ENCODE measurements at regions not wholly inside any gene's neighbourhood (a gene's known extent, or its start where the extent isn't known, plus 50 kb on each side); places are given as distances from the start of the nearest gene placed in this dataset.

GRCh38 chr10:111392159-111392558 is 315.3 kb downstream of the ADRA2A start:
- WGBS, 3 donors = 17 to 30% (median 26%) methylated on average over 2 of the region's 2 CpGs
- peaks cover 3% of the 10 kb centered on the region for H3K4me1 ChIP-seq (ENCODE audit: insufficient read depth)
- intact Hi-C loops (cut with DNase I) = no loop called here
- TF ChIP-seq EP300 (IDR thresholded peaks at IDR 0.05) = no peak
- no peak for TF ChIP-seq CTCF (IDR thresholded peaks at IDR 0.05)
- no peak for TF ChIP-seq POLR2A (IDR thresholded peaks at IDR 0.05)
- no peak for DNase-seq
- no peak overlapping the region for H3K4me3 ChIP-seq
- H3K9me3 ChIP-seq = no peaks in the 10 kb centered on the region
- no peaks in the 10 kb centered on the region for H3K36me3 ChIP-seq
- no peaks in the 10 kb centered on the region for H3K27me3 ChIP-seq
- H3K27ac ChIP-seq = no peak overlapping the region

GRCh38 chr10:111392910-111393309 is 316.1 kb downstream of the ADRA2A start:
- Histone ChIP-seq H3K4me1 (ENCODE audit: insufficient read depth) (peaks cover 3% of the 10 kb centered on the region), H3K4me3 (no peak overlapping the region), H3K27me3 (no peaks in the 10 kb centered on the region), H3K36me3 (no peaks in the 10 kb centered on the region), H3K9me3 (no peaks in the 10 kb centered on the region), H3K27ac (no peak overlapping the region)
- DNase-seq = no peak
- 0 to 3% (median 2%) methylated on average over 1 of the region's 1 CpG for WGBS, 3 donors
- no peak for TF ChIP-seq EP300 (IDR thresholded peaks at IDR 0.05)
- no peak for TF ChIP-seq POLR2A (IDR thresholded peaks at IDR 0.05)
- no peak for TF ChIP-seq CTCF (IDR thresholded peaks at IDR 0.05)
- intact Hi-C loops (cut with DNase I) = no loop called here

- DNase-seq = no peak
- Histone ChIP-seq H3K36me3 (no peaks in the 10 kb centered on the region), H3K4me3 (no peak overlapping the region), H3K27me3 (no peaks in the 10 kb centered on the region), H3K27ac (no peak overlapping the region), H3K9me3 (no peaks in the 10 kb centered on the region), H3K4me1 (ENCODE audit: insufficient read depth) (no peaks in the 10 kb centered on the region)
- TF ChIP-seq EP300 (IDR thresholded peaks at IDR 0.05) (no peak), POLR2A (IDR thresholded peaks at IDR 0.05) (no peak), CTCF (IDR thresholded peaks at IDR 0.05) (no peak)
- 80 to 90% (median 84%) methylated on average over 3 of the region's 3 CpGs for WGBS, 3 donors
- intact Hi-C loops (cut with DNase I) = no loop called here
Measured at GRCh38 chr10:111410740-111411139, 333.9 kb downstream of the ADRA2A start.

GRCh38 chr10:111425459-111425858 is 348.6 kb downstream of the ADRA2A start:
- TF ChIP-seq EP300 (IDR thresholded peaks at IDR 0.05) = no peak
- no peak for TF ChIP-seq POLR2A (IDR thresholded peaks at IDR 0.05)
- TF ChIP-seq CTCF (IDR thresholded peaks at IDR 0.05) = no peak
- intact Hi-C loops (cut with DNase I) = no loop called here

More at GRCh38 chr10:111425459-111425858, 348.6 kb downstream of the ADRA2A start:
- H3K36me3 ChIP-seq = no peaks in the 10 kb centered on the region
- no peak overlapping the region for H3K27ac ChIP-seq
- DNase-seq = no peak
- no peaks in the 10 kb centered on the region for H3K9me3 ChIP-seq
- H3K4me1 ChIP-seq (ENCODE audit: insufficient read depth) = no peaks in the 10 kb centered on the region
- no peaks in the 10 kb centered on the region for H3K27me3 ChIP-seq
- no peak overlapping the region for H3K4me3 ChIP-seq
- 68 to 81% (median 80%) methylated on average over 1 of the region's 1 CpG for WGBS, 3 donors
